ENCODE measurements at regions not wholly inside any gene's neighbourhood (a gene's known extent, or its start where the extent isn't known, plus 50 kb on each side); places are given as distances from the start of the nearest gene placed in this dataset.
A peak's percentile ranks its signal among the peaks of the same experiment; 100 is the strongest.

DNA sequence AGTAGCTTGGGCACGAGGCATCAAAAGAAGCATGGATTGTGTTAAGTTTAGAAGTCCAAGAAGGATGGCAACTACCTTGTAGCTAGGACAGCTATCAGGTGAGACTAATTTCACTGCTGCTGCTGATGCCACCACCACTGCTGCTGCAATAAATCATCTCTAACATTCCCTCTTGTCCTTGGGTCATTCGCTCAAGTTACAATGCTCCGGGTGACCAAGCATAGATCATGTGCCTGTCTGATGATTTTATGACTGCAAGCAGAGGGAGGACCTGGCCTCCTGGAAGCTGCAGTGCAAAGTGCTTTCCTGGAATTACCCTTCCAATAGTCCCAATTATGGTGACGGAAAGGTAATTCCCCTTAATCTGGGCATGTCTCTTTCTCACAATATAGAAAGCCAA, 334.4 kb downstream of the PRELID2 start:
- H3F3A ChIP-seq (replicated peaks; ENCODE audit: low read depth) = no peaks in the 10 kb centered on the region
- H3K27me3 ChIP-seq (ENCODE audit: insufficient read depth) = no peaks in the 10 kb centered on the region
- no peaks in the 10 kb centered on the region for H4K20me1 ChIP-seq (replicated peaks; ENCODE audit: insufficient read depth)
- no peak overlapping the region for H3K27ac Mint-ChIP-seq
- ATAC-seq (no peak), DNase-seq (ENCODE audit: low spot score) (no peak)
- 0 out of 2 replicates have a peak, but pooled peaks cover 5% of the 10 kb centered on the region for H3K9me2 ChIP-seq (ENCODE audit: insufficient read depth)
- H3K36me3 Mint-ChIP-seq (ENCODE audit: low read depth) = no peaks in the 10 kb centered on the region
- no peak overlapping the region for H3K4me3 Mint-ChIP-seq
- H3K4me2 ChIP-seq = no peak overlapping the region
- no peaks in the 10 kb centered on the region; the same call in 1 of the 2 replicates for H3K4me1 ChIP-seq (ENCODE audit: insufficient read depth)
- TF ChIP-seq ZNF331 (CRISPR knock-in tag; IDR thresholded peaks at IDR 0.05; ENCODE audit: low read depth) (no peak), ZNF114 (CRISPR knock-in tag; IDR thresholded peaks at IDR 0.05) (no peak)
- TF ChIP-seq, protein P1, sequence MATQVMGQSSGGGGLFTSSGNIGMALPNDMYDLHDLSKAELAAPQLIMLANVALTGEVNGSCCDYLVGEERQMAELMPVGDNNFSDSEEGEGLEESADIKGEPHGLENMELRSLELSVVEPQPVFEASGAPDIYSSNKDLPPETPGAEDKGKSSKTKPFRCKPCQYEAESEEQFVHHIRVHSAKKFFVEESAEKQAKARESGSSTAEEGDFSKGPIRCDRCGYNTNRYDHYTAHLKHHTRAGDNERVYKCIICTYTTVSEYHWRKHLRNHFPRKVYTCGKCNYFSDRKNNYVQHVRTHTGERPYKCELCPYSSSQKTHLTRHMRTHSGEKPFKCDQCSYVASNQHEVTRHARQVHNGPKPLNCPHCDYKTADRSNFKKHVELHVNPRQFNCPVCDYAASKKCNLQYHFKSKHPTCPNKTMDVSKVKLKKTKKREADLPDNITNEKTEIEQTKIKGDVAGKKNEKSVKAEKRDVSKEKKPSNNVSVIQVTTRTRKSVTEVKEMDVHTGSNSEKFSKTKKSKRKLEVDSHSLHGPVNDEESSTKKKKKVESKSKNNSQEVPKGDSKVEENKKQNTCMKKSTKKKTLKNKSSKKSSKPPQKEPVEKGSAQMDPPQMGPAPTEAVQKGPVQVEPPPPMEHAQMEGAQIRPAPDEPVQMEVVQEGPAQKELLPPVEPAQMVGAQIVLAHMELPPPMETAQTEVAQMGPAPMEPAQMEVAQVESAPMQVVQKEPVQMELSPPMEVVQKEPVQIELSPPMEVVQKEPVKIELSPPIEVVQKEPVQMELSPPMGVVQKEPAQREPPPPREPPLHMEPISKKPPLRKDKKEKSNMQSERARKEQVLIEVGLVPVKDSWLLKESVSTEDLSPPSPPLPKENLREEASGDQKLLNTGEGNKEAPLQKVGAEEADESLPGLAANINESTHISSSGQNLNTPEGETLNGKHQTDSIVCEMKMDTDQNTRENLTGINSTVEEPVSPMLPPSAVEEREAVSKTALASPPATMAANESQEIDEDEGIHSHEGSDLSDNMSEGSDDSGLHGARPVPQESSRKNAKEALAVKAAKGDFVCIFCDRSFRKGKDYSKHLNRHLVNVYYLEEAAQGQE (IDR thresholded peaks at IDR 0.05; ENCODE audit: unreplicated experiment) = no peak
- no peaks in the 10 kb centered on the region for H3K27me3 Mint-ChIP-seq (ENCODE audit: insufficient read depth, low read depth, poor library complexity)
- H3K4me1 Mint-ChIP-seq = peaks cover 4% of the 10 kb centered on the region; the same call in 1 of the 3 replicates
- H3K79me2 ChIP-seq (replicated peaks; ENCODE audit: insufficient read depth) = no peaks in the 10 kb centered on the region
- no peaks in the 10 kb centered on the region for H3K36me3 ChIP-seq (ENCODE audit: insufficient read depth)
- H3K9me3 Mint-ChIP-seq = no peaks in the 10 kb centered on the region
- no peak overlapping the region for H3K4me3 ChIP-seq
- no peak overlapping the region for H3K27ac ChIP-seq (ENCODE audit: low read depth)
- H2AFZ ChIP-seq = no peak overlapping the region

DNA sequence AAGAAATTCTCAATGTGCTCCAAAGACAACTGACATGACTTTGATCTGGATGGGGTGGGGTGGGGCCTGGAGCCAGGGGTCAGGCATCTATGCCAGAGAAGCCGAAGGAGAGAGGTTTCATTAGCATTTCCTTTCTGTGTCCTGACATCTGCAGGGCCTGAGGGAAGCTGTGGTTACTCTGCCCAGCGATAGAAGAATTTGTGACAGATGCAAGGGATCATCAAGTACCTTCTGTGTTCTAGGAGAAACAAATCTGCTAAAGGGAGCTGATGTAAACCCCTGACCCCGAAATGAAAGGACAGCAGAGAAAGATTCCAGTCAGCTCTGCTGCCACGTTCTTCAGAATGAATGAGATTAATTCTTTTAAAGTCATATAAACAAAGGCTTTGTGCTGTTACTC, 335.7 kb downstream of the PRELID2 start:
- no peaks in the 10 kb centered on the region for H4K20me1 ChIP-seq (replicated peaks; ENCODE audit: insufficient read depth)
- no peaks in the 10 kb centered on the region; the same call in 1 of the 2 replicates for H3K4me1 ChIP-seq (ENCODE audit: insufficient read depth)
- Mint-ChIP-seq H3K9me3 (no peaks in the 10 kb centered on the region), H3K4me3 (no peak overlapping the region), H3K27ac (no peak overlapping the region), H3K36me3 (ENCODE audit: low read depth) (no peaks in the 10 kb centered on the region), H3K4me1 (peaks cover 4% of the 10 kb centered on the region; the same call in 1 of the 3 replicates), H3K27me3 (ENCODE audit: insufficient read depth, low read depth, poor library complexity) (no peaks in the 10 kb centered on the region)
- no peak overlapping the region for H3K4me2 ChIP-seq
- H3K27me3 ChIP-seq (ENCODE audit: insufficient read depth) = no peaks in the 10 kb centered on the region
- 0 out of 2 replicates have a peak, but pooled peaks cover 5% of the 10 kb centered on the region for H3K9me2 ChIP-seq (ENCODE audit: insufficient read depth)
- no peak overlapping the region for H3K4me3 ChIP-seq
- no peak overlapping the region for H3K27ac ChIP-seq (ENCODE audit: low read depth)
- H2AFZ ChIP-seq = no peak overlapping the region
- no peaks in the 10 kb centered on the region for H3K79me2 ChIP-seq (replicated peaks; ENCODE audit: insufficient read depth)
- no peaks in the 10 kb centered on the region for H3F3A ChIP-seq (replicated peaks; ENCODE audit: low read depth)
- H3K36me3 ChIP-seq (ENCODE audit: insufficient read depth) = no peaks in the 10 kb centered on the region
- DNase-seq (ENCODE audit: low spot score) (peak; percentile 8), ATAC-seq (peak; percentile 53; the same call in 2 of the 3 replicates)
- no peak for TF ChIP-seq CREB1 (CRISPR knock-in tag; IDR thresholded peaks at IDR 0.05; ENCODE audit: low read depth)
- TF ChIP-seq NANOG (IDR thresholded peaks at IDR 0.05; ENCODE audit: borderline replicate concordance) = no peak
- TF ChIP-seq EZH2 (IDR thresholded peaks at IDR 0.05; ENCODE audit: low read depth, unreplicated experiment) = no peak
- TF ChIP-seq, protein P1 (IDR thresholded peaks at IDR 0.05; ENCODE audit: unreplicated experiment) = no peak
- TF ChIP-seq ZNF331 (CRISPR knock-in tag; IDR thresholded peaks at IDR 0.05; ENCODE audit: low read depth) = no peak
- no peak for TF ChIP-seq JUNB (IDR thresholded peaks at IDR 0.05; ENCODE audit: unreplicated experiment)
- TF ChIP-seq ZNF114 (CRISPR knock-in tag; IDR thresholded peaks at IDR 0.05) = no peak
- no peak for TF ChIP-seq EZH2phosphoT487 (IDR thresholded peaks at IDR 0.05; ENCODE audit: unreplicated experiment)

Data from GM23338 (cell line).